HCT116 (cell line): ENCODE measurements at regions not wholly inside any gene's neighbourhood (a gene's known extent, or its start where the extent isn't known, plus 50 kb on each side); places are given as distances from the start of the nearest gene placed in this dataset.

ENCODE experiments used
- ATAC-seq: fragments of 200-7000 bp; cut with Tn5 transposase; 2 replicates; pipeline ENCODE4 v1.9.1; 2020; ENCODE audit warnings: mild to moderate bottlenecking, moderate library complexity
- BruUV-seq: library from RNA; stranded (reverse); fragments of 400-500 nt; replicated peaks from 2 replicates; lab custom pipeline; 2021; lab: Mats Ljungman, UMichigan
- CTCF ChIA-PET: fragments of 300-600 bp; sonication (Branson Sonifier 250); formaldehyde crosslinking; loops from one replicate; lab custom pipeline; 2021; ENCODE audit warnings: antibody characterized with exemption; lab: Charles Lee
- POLR2A ChIA-PET: fragments of 300-600, 350-600 bp; sonication (Branson Sonifier 250); formaldehyde crosslinking; loops from one replicate; lab custom pipeline; 2021; ENCODE audit warnings: antibody characterized with exemption; lab: Charles Lee
- RAD21 ChIA-PET, 2 experiments: fragments of 300-600 bp; sonication (Branson Sonifier 250); formaldehyde crosslinking; loops; one replicate each; lab custom pipeline; 2023; ENCODE audit warnings: low total read pairs in 2 of 2; ENCODE audit not compliant: uncharacterized antibody in 2 of 2, unreplicated experiment in 2 of 2, low non-redundant PET in 1 of 2; lab: Charles Lee
- DNase-seq: peaks from one replicate; pipeline ENCODE4 v3.0.0-alpha.2; 2010; ENCODE audit warnings: low read depth, low spot score
- H2AFZ ChIP-seq: fragments of 200-600 bp; shearing (Covaris generic), sonication (generic); 2 replicates; pipeline ENCODE4 v1.6.1; 2017; ENCODE audit warnings: low read depth, mixed run types, mixed read lengths, antibody characterized with exemption, low read length; ENCODE audit not compliant: poor library complexity, severe bottlenecking
- H3K27ac ChIP-seq: 2 replicates; pipeline ENCODE4 v1.5.1; 2012; ENCODE audit warnings: low read depth, low read length
- H3K27me3 ChIP-seq: fragments of 200-600 bp; sonication (generic); 2 replicates; pipeline ENCODE4 v1.6.1; 2016; ENCODE audit warnings: mixed run types, low read length, mixed read lengths; ENCODE audit not compliant: insufficient read depth
- H3K36me3 ChIP-seq, 2 experiments: fragments of 200-500 bp in 1 of 2; fragments of 200-600 bp in 1 of 2; sonication (Bioruptor generic) in 1 of 2; sonication (generic) in 1 of 2; 2 replicates each; pipeline versions ENCODE4 v1.5.1 to v1.6.1; 2014 to 2016; ENCODE audit warnings: low read length in 2 of 2, inconsistent platforms in 1 of 2, mixed read lengths in 1 of 2, mixed run types in 1 of 2; ENCODE audit not compliant: insufficient read depth in 2 of 2, control insufficient read depth in 1 of 2
- H3K4me1 ChIP-seq, 2 experiments: fragments of 200-600 bp in 1 of 2; sonication (generic) in 1 of 2; 2 replicates each; pipeline versions ENCODE4 v1.5.1 to v1.6.1; 2012 to 2017; ENCODE audit warnings: low read length in 2 of 2, inconsistent platforms in 1 of 2, mild to moderate bottlenecking in 1 of 2, mixed read lengths in 1 of 2, mixed run types in 1 of 2, moderate library complexity in 1 of 2; ENCODE audit not compliant: insufficient read depth in 2 of 2, control insufficient read depth in 1 of 2
- H3K4me2 ChIP-seq: fragments of 200-600 bp; sonication (generic); 2 replicates; pipeline ENCODE4 v1.6.1; 2017; ENCODE audit warnings: mixed run types, low read length, mixed read lengths
- H3K4me3 ChIP-seq, 2 experiments: fragments of 200-600 bp in 1 of 2; sonication (generic) in 1 of 2; replicated peaks in 1 of 2; 2 replicates each; pipeline ENCODE4 v1.5.1; 2011 to 2016; ENCODE audit warnings: low read length in 2 of 2, control low read depth in 1 of 2, low read depth in 1 of 2, mild to moderate bottlenecking in 1 of 2, mixed read lengths in 1 of 2, mixed run types in 1 of 2
- H3K79me2 ChIP-seq: fragments of 200-600 bp; sonication (generic); 2 replicates; pipeline ENCODE4 v1.6.1; 2017; ENCODE audit warnings: mild to moderate bottlenecking, mixed run types, low read length, moderate library complexity, mixed read lengths; ENCODE audit not compliant: insufficient read depth
- H3K9ac ChIP-seq: fragments of 200-600 bp; sonication (generic); 2 replicates; pipeline ENCODE4 v1.6.1; 2016; ENCODE audit warnings: low read length, mixed read lengths
- H3K9me2 ChIP-seq: fragments of 200-600 bp; sonication (generic), shearing (Covaris generic); 2 replicates; pipeline ENCODE4 v1.6.1; 2017; ENCODE audit warnings: mixed run types, mild to moderate bottlenecking, moderate library complexity; ENCODE audit not compliant: insufficient read depth
- H3K9me3 ChIP-seq, 2 experiments: fragments of 200-500 bp in 1 of 2; fragments of 200-600 bp in 1 of 2; sonication (Bioruptor generic) in 1 of 2; sonication (generic) in 1 of 2; 2 replicates each; pipeline ENCODE4 v1.6.1; 2014 to 2017; ENCODE audit warnings: low read length in 2 of 2, mixed read lengths in 2 of 2, inconsistent platforms in 1 of 2, low read depth in 1 of 2, mild to moderate bottlenecking in 1 of 2, mixed run types in 1 of 2, moderate library complexity in 1 of 2; ENCODE audit not compliant: control insufficient read depth in 1 of 2, insufficient read depth in 1 of 2
- H4K20me1 ChIP-seq: fragments of 200-600 bp; sonication (generic), shearing (Covaris generic); 2 replicates; pipeline ENCODE4 v1.6.1; 2017; ENCODE audit warnings: mixed run types, mild to moderate bottlenecking, moderate library complexity; ENCODE audit not compliant: insufficient read depth
- CBX3 ChIP-seq: IDR thresholded peaks from 2 replicates; pipeline ENCODE4 v1.6.1; 2012; ENCODE audit warnings: low read depth
- EGR1 ChIP-seq: IDR thresholded peaks from 2 replicates; pipeline ENCODE4 v1.6.1; 2012; ENCODE audit warnings: low read depth
- EZH2 ChIP-seq: fragments of 200-600 bp; sonication (generic); IDR thresholded peaks from 2 replicates; pipeline ENCODE4 v1.6.1; 2017; ENCODE audit warnings: antibody characterized with exemption, mixed run types
- JUND ChIP-seq: IDR thresholded peaks from 2 replicates; pipeline ENCODE4 v1.6.1; 2012
- POLR2AphosphoS5 ChIP-seq: IDR thresholded peaks from 2 replicates; pipeline ENCODE4 v1.6.1; 2011; ENCODE audit warnings: mild to moderate bottlenecking, low read depth, low read length, moderate library complexity
- RAD21 ChIP-seq: IDR thresholded peaks from 2 replicates; pipeline ENCODE4 v1.6.1; 2012; ENCODE audit warnings: low read depth, mild to moderate bottlenecking
- SP1 ChIP-seq: IDR thresholded peaks from 2 replicates; pipeline ENCODE4 v1.6.1; 2012; ENCODE audit warnings: low read depth
- ZNF274 ChIP-seq: fragments of 200-500 bp; sonication (Bioruptor generic); IDR thresholded peaks from 2 replicates; pipeline ENCODE4 v1.6.1; 2014; ENCODE audit warnings: mild to moderate bottlenecking, low read depth, low read length, inconsistent platforms
- intact Hi-C: fragments of 100-400 bp; cut with micrococcal nuclease; formaldehyde crosslinking; loops from 2 replicates; pipeline ENCODE4 v1.10.0; 2022
- TF ChIP-seq, protein P1 (sequence below), 3 experiments: fragments of 200-600 bp in 1 of 3; sonication (generic) in 1 of 3; IDR thresholded peaks in 2 of 3; conservative IDR thresholded peaks in 1 of 3; 2 replicates each; pipeline ENCODE4 v1.5.1; 2012 to 2017; ENCODE audit warnings: low read depth in 2 of 3, low read length in 2 of 3, antibody characterized with exemption in 1 of 3, borderline replicate concordance in 1 of 3, control low read depth in 1 of 3, mild to moderate bottlenecking in 1 of 3, mixed read lengths in 1 of 3, mixed run types in 1 of 3, moderate library complexity in 1 of 3; ENCODE audit not compliant: insufficient read depth in 1 of 3
- TF ChIP-seq, protein P2 (sequence below): IDR thresholded peaks from 2 replicates; pipeline ENCODE4 v1.6.1; 2012; ENCODE audit warnings: low read depth

GRCh38 chr4:184310171-184310567 lies 92.5 kb upstream of the ENPP6 start:
- Histone ChIP-seq H3K36me3 (no peaks in the 10 kb centered on the region), H3K27ac (no peak overlapping the region), H3K79me2 (no peaks in the 10 kb centered on the region), H3K27me3 (no peaks in the 10 kb centered on the region), H3K4me1 (no peaks in the 10 kb centered on the region), H4K20me1 (no peaks in the 10 kb centered on the region), H3K4me3 (no peak overlapping the region), H3K9me3 (no peaks in the 10 kb centered on the region), H3K9me2 (no peaks in the 10 kb centered on the region), H2AFZ (no peak overlapping the region), H3K9ac (no peak overlapping the region), H3K4me2 (no peak overlapping the region)
- RAD21 ChIA-PET, result no interaction called here
- DNase-seq (no peak), ATAC-seq (peak; percentile 70)
- CTCF ChIA-PET, result no interaction called here
- TF ChIP-seq EGR1 (no peak), RAD21 (peak; percentile 43)
- TF ChIP-seq, protein P1, sequence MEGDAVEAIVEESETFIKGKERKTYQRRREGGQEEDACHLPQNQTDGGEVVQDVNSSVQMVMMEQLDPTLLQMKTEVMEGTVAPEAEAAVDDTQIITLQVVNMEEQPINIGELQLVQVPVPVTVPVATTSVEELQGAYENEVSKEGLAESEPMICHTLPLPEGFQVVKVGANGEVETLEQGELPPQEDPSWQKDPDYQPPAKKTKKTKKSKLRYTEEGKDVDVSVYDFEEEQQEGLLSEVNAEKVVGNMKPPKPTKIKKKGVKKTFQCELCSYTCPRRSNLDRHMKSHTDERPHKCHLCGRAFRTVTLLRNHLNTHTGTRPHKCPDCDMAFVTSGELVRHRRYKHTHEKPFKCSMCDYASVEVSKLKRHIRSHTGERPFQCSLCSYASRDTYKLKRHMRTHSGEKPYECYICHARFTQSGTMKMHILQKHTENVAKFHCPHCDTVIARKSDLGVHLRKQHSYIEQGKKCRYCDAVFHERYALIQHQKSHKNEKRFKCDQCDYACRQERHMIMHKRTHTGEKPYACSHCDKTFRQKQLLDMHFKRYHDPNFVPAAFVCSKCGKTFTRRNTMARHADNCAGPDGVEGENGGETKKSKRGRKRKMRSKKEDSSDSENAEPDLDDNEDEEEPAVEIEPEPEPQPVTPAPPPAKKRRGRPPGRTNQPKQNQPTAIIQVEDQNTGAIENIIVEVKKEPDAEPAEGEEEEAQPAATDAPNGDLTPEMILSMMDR (IDR thresholded peaks at IDR 0.05 in 2 of 3, conservative IDR thresholded peaks at IDR 0.05 in 1 of 3; ENCODE audit: borderline replicate concordance in 1 of 3, insufficient read depth in 1 of 3, low read depth in 2 of 3, low read length in 2 of 3), result 0 out of 6 replicates have a peak, but pooled peaks of 1 of the 3 experiments have one; percentile 9
- intact Hi-C loops, result no loop called here
- POLR2A ChIA-PET, result no interaction called here
- no TSS peak for BruUV-seq

DNA sequence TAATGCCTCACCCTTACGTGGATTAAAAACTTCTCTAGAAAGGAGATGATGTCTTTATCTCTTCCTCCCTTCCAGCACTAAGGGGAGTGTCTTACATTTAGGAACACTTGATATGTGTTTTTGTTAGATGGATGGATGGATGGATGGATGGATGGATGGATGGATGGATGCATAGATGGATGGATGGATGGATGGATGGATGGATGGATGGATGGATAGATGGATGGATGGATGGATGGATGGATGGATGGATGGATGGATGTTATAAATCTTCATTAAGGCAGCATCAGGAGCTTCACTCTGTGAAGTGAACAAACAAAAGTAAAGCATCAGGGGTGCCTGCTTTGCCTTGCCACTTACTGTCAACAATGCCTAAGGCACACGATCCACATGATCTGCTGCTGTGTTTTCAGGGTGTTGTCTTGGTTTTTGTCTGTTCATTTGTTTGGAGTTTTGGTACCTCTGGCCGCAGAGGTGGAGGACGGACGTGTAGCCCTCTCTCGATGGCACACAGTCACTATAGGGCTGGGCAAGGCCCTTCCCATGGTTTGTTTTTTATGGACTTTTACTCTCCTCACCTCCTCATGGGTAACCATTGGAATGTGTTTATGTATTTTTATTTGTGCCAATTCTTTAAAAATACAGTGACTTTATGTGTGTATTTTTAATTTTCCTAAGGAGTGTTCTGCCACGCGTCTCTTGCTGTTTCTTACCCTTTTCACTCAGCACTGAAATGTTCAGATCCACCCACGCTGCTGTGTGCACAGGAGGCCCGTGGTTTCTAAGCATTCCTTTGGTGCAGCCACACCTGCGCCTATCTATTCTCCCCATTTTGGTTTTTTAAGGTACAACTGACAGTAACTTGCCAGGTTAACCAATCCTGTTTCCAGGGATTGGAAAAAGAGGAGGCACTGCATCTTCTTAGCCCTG lies 91.8 kb upstream of the ENPP6 start:
- no TSS peak for BruUV-seq
- Histone ChIP-seq H3K4me3 (no peak overlapping the region), H3K9me3 (no peaks in the 10 kb centered on the region), H3K36me3 (no peaks in the 10 kb centered on the region), H3K9me2 (no peaks in the 10 kb centered on the region), H2AFZ (no peak overlapping the region), H3K4me1 (no peaks in the 10 kb centered on the region), H3K79me2 (no peaks in the 10 kb centered on the region), H3K27ac (no peak overlapping the region), H3K4me2 (no peak overlapping the region), H3K9ac (no peak overlapping the region), H3K27me3 (no peaks in the 10 kb centered on the region), H4K20me1 (no peaks in the 10 kb centered on the region)
- ATAC-seq (no peak), DNase-seq (no peak)
- no peak for TF ChIP-seq POLR2AphosphoS5
- no peak for TF ChIP-seq CBX3
- TF ChIP-seq JUND, result no peak
- TF ChIP-seq ZNF274, result no peak
- TF ChIP-seq SP1, result no peak
- no peak for TF ChIP-seq EZH2
- TF ChIP-seq, protein P2, sequence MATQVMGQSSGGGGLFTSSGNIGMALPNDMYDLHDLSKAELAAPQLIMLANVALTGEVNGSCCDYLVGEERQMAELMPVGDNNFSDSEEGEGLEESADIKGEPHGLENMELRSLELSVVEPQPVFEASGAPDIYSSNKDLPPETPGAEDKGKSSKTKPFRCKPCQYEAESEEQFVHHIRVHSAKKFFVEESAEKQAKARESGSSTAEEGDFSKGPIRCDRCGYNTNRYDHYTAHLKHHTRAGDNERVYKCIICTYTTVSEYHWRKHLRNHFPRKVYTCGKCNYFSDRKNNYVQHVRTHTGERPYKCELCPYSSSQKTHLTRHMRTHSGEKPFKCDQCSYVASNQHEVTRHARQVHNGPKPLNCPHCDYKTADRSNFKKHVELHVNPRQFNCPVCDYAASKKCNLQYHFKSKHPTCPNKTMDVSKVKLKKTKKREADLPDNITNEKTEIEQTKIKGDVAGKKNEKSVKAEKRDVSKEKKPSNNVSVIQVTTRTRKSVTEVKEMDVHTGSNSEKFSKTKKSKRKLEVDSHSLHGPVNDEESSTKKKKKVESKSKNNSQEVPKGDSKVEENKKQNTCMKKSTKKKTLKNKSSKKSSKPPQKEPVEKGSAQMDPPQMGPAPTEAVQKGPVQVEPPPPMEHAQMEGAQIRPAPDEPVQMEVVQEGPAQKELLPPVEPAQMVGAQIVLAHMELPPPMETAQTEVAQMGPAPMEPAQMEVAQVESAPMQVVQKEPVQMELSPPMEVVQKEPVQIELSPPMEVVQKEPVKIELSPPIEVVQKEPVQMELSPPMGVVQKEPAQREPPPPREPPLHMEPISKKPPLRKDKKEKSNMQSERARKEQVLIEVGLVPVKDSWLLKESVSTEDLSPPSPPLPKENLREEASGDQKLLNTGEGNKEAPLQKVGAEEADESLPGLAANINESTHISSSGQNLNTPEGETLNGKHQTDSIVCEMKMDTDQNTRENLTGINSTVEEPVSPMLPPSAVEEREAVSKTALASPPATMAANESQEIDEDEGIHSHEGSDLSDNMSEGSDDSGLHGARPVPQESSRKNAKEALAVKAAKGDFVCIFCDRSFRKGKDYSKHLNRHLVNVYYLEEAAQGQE, result no peak
- ChIA-PET POLR2A (no interaction called here), RAD21 (no interaction called here), CTCF (no interaction called here)
- intact Hi-C loops, result no loop called here
